K562 (cell line): ENCODE measurements at regions not wholly inside any gene's neighbourhood (a gene's known extent, or its start where the extent isn't known, plus 50 kb on each side); places are given as distances from the start of the nearest gene placed in this dataset.

Experiments
- ATAC-seq: fragments of 200-7000 bp; cut with Tn5 transposase; 3 replicates; pipeline ENCODE4 v1.9.1; 2020; ENCODE audit warnings: moderate library complexity
- BruUV-seq: library from RNA; stranded (reverse); fragments of 400-500 nt; replicated peaks from 2 replicates; lab custom pipeline; 2021; lab: Mats Ljungman, UMichigan
- CTCF ChIA-PET: fragments of 300-600 bp; formaldehyde crosslinking; extraction: SDS; loops from one replicate; lab custom pipeline; 2021; ENCODE audit warnings: low intra/inter-chr PET ratio; lab: Yijun Ruan, JAX
- POLR2A ChIA-PET: fragments of 300-600, 350-650 bp; sonication (Branson Sonifier 250); formaldehyde crosslinking; extraction: SDS; loops from one replicate; lab custom pipeline; 2021; ENCODE audit warnings: antibody characterized with exemption, inconsistent platforms; lab: Yijun Ruan, JAX
- DNase-seq, 4 experiments: peaks; one replicate each; pipeline versions ENCODE4 v3.0.0 to v3.0.0-alpha.2; 2011 to 2018; ENCODE audit warnings: low spot score in 3 of 4, mixed read lengths in 3 of 4; ENCODE audit errors: extremely low read depth in 1 of 4
- FAIRE-seq: peaks from 2 replicates; lab custom pipeline; 2011; peaks lifted over from hg19 to GRCh38; lab: Jason Lieb, UNC
- H2AFZ ChIP-seq: 2 replicates; pipeline ENCODE4 v1.6.0; 2011; ENCODE audit warnings: low read depth, low read length, control low read depth, inconsistent platforms
- H3K27ac ChIP-seq: fragments of 200-600 bp; 3 replicates; pipeline ENCODE4 v1.8.0; 2011; ENCODE audit warnings: low read depth, mild to moderate bottlenecking, control low read depth, inconsistent platforms, low read length, moderate library complexity, mixed read lengths; ENCODE audit errors: extremely low read depth
- H3K27me3 ChIP-seq, 2 experiments: fragments of 300-600 bp in 1 of 2; 2 replicates in 1 of 2; 3 replicates in 1 of 2; pipeline versions ENCODE4 v1.6.0 to v1.8.0; 2011; ENCODE audit warnings: inconsistent platforms in 2 of 2, low read length in 2 of 2, mild to moderate bottlenecking in 1 of 2, mixed read lengths in 1 of 2, moderate library complexity in 1 of 2; ENCODE audit not compliant: control insufficient read depth in 2 of 2, insufficient read depth in 2 of 2
- H3K36me3 ChIP-seq: fragments of 300-600 bp; 3 replicates; pipeline ENCODE4 v1.8.0; 2011; ENCODE audit warnings: mild to moderate bottlenecking, low read length, inconsistent platforms; ENCODE audit not compliant: control insufficient read depth, insufficient read depth
- H3K4me1 ChIP-seq, 2 experiments: fragments of 200-600 bp in 1 of 2; replicated peaks in 1 of 2; 2 replicates in 1 of 2; 3 replicates in 1 of 2; pipeline versions ENCODE4 v1.5.1 to v1.8.0; 2011; ENCODE audit warnings: inconsistent platforms in 2 of 2, low read length in 2 of 2, mild to moderate bottlenecking in 1 of 2, mixed read lengths in 1 of 2, moderate library complexity in 1 of 2; ENCODE audit not compliant: control insufficient read depth in 2 of 2, insufficient read depth in 2 of 2
- H3K4me2 ChIP-seq: 2 replicates; pipeline ENCODE4 v1.6.1; 2011; ENCODE audit warnings: low read length, control low read depth, inconsistent platforms, mixed read lengths; ENCODE audit not compliant: insufficient read depth
- H3K4me3 ChIP-seq: fragments of 200-600 bp; sonication (generic), shearing (Covaris generic); 2 replicates; pipeline ENCODE4 v1.5.1; 2016; ENCODE audit warnings: control low read depth, inconsistent platforms
- H3K79me2 ChIP-seq: fragments of 200-600 bp; 3 replicates; pipeline ENCODE4 v1.8.0; 2011; ENCODE audit warnings: low read length, inconsistent platforms; ENCODE audit not compliant: control insufficient read depth, insufficient read depth
- H3K9ac ChIP-seq, 2 experiments: 2 replicates each; pipeline versions ENCODE4 v1.6.0 to v1.6.1; 2011; ENCODE audit warnings: low read depth in 2 of 2, low read length in 2 of 2, control low read depth in 1 of 2, inconsistent platforms in 1 of 2, mild to moderate bottlenecking in 1 of 2, mixed read lengths in 1 of 2; ENCODE audit not compliant: insufficient read depth in 1 of 2
- H3K9me1 ChIP-seq: one replicate; pipeline ENCODE4 v1.6.0; 2011; ENCODE audit warnings: inconsistent platforms, mild to moderate bottlenecking, low read length, moderate library complexity; ENCODE audit not compliant: control insufficient read depth, insufficient read depth
- H3K9me3 ChIP-seq: replicated peaks from 2 replicates; pipeline ENCODE4 v1.5.1; 2011; ENCODE audit warnings: low read depth, low read length, inconsistent platforms; ENCODE audit not compliant: control insufficient read depth, insufficient read depth
- H4K20me1 ChIP-seq: replicated peaks from 2 replicates; pipeline ENCODE4 v1.6.1; 2011; ENCODE audit warnings: low read length, inconsistent platforms, mixed read lengths; ENCODE audit not compliant: control insufficient read depth, insufficient read depth
- DEAF1 ChIP-seq: fragments of 450-650 bp; formaldehyde crosslinking; IDR thresholded peaks from 2 replicates; pipeline ENCODE4 v1.4.0; 2020; ENCODE audit warnings: mild to moderate bottlenecking, moderate library complexity
- DNMT1 ChIP-seq: fragments of 450-650 bp; IDR thresholded peaks from 2 replicates; pipeline ENCODE4 v1.6.1; 2016; ENCODE audit warnings: antibody characterized with exemption, mild to moderate bottlenecking
- E2F3 ChIP-seq: fragments of 250-450 bp; sonication (Bioruptor Pico); IDR thresholded peaks from 2 replicates; pipeline ENCODE4 v1.4.0; 2020; ENCODE audit warnings: mild to moderate bottlenecking
- EP400 ChIP-seq: fragments of 450-650 bp; IDR thresholded peaks from 2 replicates; pipeline ENCODE4 v1.6.1; 2017; ENCODE audit warnings: antibody characterized with exemption, mild to moderate bottlenecking, moderate library complexity
- FOSL1 ChIP-seq: fragments of 200-800 bp; sonication (Bioruptor generic); conservative IDR thresholded peaks from 2 replicates; pipeline ENCODE4 v1.6.1; 2016; ENCODE audit warnings: missing genetic modification characterization, missing compliant biosample characterization
- HDGF ChIP-seq: fragments of 450-650 bp; IDR thresholded peaks from 2 replicates; pipeline ENCODE4 v1.6.1; 2016
- KLF16 ChIP-seq: IDR thresholded peaks from 2 replicates; pipeline ENCODE4 v1.6.1; 2016; ENCODE audit warnings: antibody characterized with exemption
- KLF6 ChIP-seq: fragments of 250-450 bp; sonication (Bioruptor Pico); IDR thresholded peaks from 2 replicates; pipeline ENCODE4 v1.4.0; 2020; ENCODE audit warnings: mild to moderate bottlenecking, moderate library complexity, borderline replicate concordance
- MTA3 ChIP-seq: fragments of 450-650 bp; formaldehyde crosslinking; IDR thresholded peaks from 2 replicates; pipeline ENCODE4 v1.6.1; 2017; ENCODE audit warnings: mild to moderate bottlenecking, borderline replicate concordance
- POU5F1 ChIP-seq: fragments of 150-350 bp; IDR thresholded peaks from 2 replicates; pipeline ENCODE4 v1.6.1; 2014; ENCODE audit warnings: borderline replicate concordance, low read length, low read depth, mild to moderate bottlenecking; ENCODE audit not compliant: partially characterized antibody
- THRAP3 ChIP-seq: fragments of 450-650 bp; IDR thresholded peaks from 2 replicates; pipeline ENCODE4 v1.6.1; 2016; ENCODE audit warnings: mild to moderate bottlenecking, inconsistent platforms, borderline replicate concordance
- ZNF655 ChIP-seq: fragments of 250-450 bp; sonication (Bioruptor Pico); IDR thresholded peaks from 2 replicates; pipeline ENCODE4 v1.5.0; 2021
- WGBS: fragments of 100-300 bp; shearing (Covaris generic); methylation state at CpG from one replicate; pipeline ENCODE4 v1.1.6; 2016; ENCODE audit warnings: low coverage, mixed read lengths; ENCODE audit not compliant: insufficient coverage; ENCODE audit errors: missing lambda C conversion rate; 5-methylcytosine and 5-hydroxymethylcytosine counted together
- in situ Hi-C: fragments of 300-500 bp; cut with MboI; formaldehyde crosslinking; loops from 4 replicates; pipeline ENCODE4 v1.15.0; 2018; ENCODE audit warnings: inconsistent platforms, mixed read lengths
- intact Hi-C: fragments of 100-400 bp; cut with micrococcal nuclease; formaldehyde crosslinking; loops from 2 replicates; pipeline ENCODE4 v1.14.2; 2022

DNA sequence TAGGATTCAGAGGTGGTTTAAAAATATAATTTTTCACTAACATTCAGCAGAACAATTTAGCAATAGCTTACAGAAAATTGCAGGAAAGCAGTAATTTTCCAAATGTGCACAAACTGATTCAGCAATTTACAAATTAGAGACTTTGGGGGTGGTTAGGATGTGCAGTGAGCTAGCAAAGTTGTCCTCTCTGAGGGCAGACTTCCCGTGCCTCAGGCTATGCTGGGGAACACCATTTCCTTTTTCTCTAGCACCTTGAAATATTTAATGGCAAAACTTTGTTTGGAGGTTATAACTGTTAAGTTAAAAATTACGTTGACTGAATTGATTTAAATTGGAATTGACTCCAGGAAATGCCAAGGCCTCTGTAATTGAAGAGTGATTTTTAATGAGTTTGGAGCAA is 258.9 kb downstream of the PTBP2 start:
- no peaks in the 10 kb centered on the region for H4K20me1 ChIP-seq
- in situ Hi-C loops = no loop called here
- POLR2A ChIA-PET = interaction anchor here (0.6 kb wide), 1 partner anchor 1594 kb away, joined by 3 read pairs; no protein-coding TSS in a partner anchor

More for the DNA sequence above, 258.9 kb downstream of the PTBP2 start:
- Histone ChIP-seq H3K9me3 (no peaks in the 10 kb centered on the region), H3K4me3 (no peak overlapping the region), H3K27ac (no peak overlapping the region), H3K4me2 (no peak overlapping the region), H3K9me1 (no peaks in the 10 kb centered on the region), H2AFZ (no peak overlapping the region), H3K36me3 (no peaks in the 10 kb centered on the region), H3K9ac (no peak overlapping the region)
- FAIRE-seq (no peak), ATAC-seq (no peak), DNase-seq (no peak)
- intact Hi-C loops = no loop called here
- CTCF ChIA-PET = interaction anchor here (0.6 kb wide), 1 partner anchor 362 kb away, joined by 4 read pairs; no protein-coding TSS in a partner anchor
- 0% methylated on average over 2 of the region's 2 CpGs for WGBS
- no peak for TF ChIP-seq FOSL1 (tag)
- TF ChIP-seq KLF16 = no peak
- TF ChIP-seq E2F3 (CRISPR knock-in tag) = no peak
- no peak for TF ChIP-seq POU5F1
- TF ChIP-seq DNMT1 = no peak
- TF ChIP-seq THRAP3 = no peak
- TF ChIP-seq HDGF = no peak
- TF ChIP-seq ZNF655 = no peak
- no peak for TF ChIP-seq KLF6 (CRISPR knock-in tag)
- no peak for TF ChIP-seq DEAF1 (CRISPR knock-in tag)
- TF ChIP-seq MTA3 = no peak
- TF ChIP-seq EP400 = no peak
- TF ChIP-seq, all 486 proteins: peak for 0
- Histone ChIP-seq H3K79me2 (no peaks in the 10 kb centered on the region), H3K4me1 (no peaks in the 10 kb centered on the region), H3K27me3 (no peaks in the 10 kb centered on the region)
- no TSS peak for BruUV-seq
